CD4-positive, alpha-beta T cell (primary cell): ENCODE measurements at regions not wholly inside any gene's neighbourhood (a gene's known extent, or its start where the extent isn't known, plus 50 kb on each side); places are given as distances from the start of the nearest gene placed in this dataset.

Source experiments
- ATAC-seq: fragments of 200-7000 bp; cut with Tn5 transposase; one replicate; pipeline ENCODE4 v1.10.0; 2022; ENCODE audit warnings: mild to moderate bottlenecking; ENCODE audit not compliant: poor library complexity
- CTCF ChIA-PET: fragments of 350-600 bp; sonication (Branson Sonifier 250); formaldehyde crosslinking; loops from one replicate; lab custom pipeline; 2021; ENCODE audit warnings: antibody characterized with exemption, inconsistent platforms; lab: Charles Lee
- POLR2A ChIA-PET: fragments of 350-600 bp; sonication (Branson Sonifier 250); formaldehyde crosslinking; loops from one replicate; lab custom pipeline; 2021; ENCODE audit warnings: antibody characterized with exemption, inconsistent platforms; lab: Charles Lee
- DNase-seq, 14 experiments: peaks; one replicate each; pipeline ENCODE4 v3.0.0-alpha.2; 2013 to 2020; ENCODE audit warnings: mixed read lengths in 2 of 14
- H3K27ac ChIP-seq, 2 donors: one replicate each; pipeline versions ENCODE4 v1.5.1 to v1.7.0; 2013; ENCODE audit warnings: low read length in 2 of 2, low read depth in 1 of 2, mild to moderate bottlenecking in 1 of 2
- H3K27me3 ChIP-seq, 2 experiments: 1 replicate in 1 of 2; 2 replicates in 1 of 2; pipeline versions ENCODE4 v1.6.1 to v1.7.0; 2013; ENCODE audit warnings: low read length in 2 of 2, control low read depth in 1 of 2, mild to moderate bottlenecking in 1 of 2, moderate library complexity in 1 of 2; ENCODE audit not compliant: insufficient read depth in 2 of 2, control insufficient read depth in 1 of 2
- H3K36me3 ChIP-seq: one replicate; pipeline ENCODE4 v1.6.1; 2013; ENCODE audit warnings: low read length, control low read depth; ENCODE audit not compliant: insufficient read depth
- H3K4me1 ChIP-seq: one replicate; pipeline ENCODE4 v1.6.1; 2013; ENCODE audit warnings: low read length, control low read depth; ENCODE audit not compliant: insufficient read depth
- H3K4me3 ChIP-seq: one replicate; pipeline ENCODE4 v1.5.1; 2013; ENCODE audit warnings: mild to moderate bottlenecking, low read length, moderate library complexity
- H3K9me3 ChIP-seq, 2 experiments: 1 replicate in 1 of 2; 2 replicates in 1 of 2; pipeline versions ENCODE4 v1.6.1 to v1.7.0; 2013; ENCODE audit warnings: low read length in 2 of 2, mild to moderate bottlenecking in 2 of 2, control low read depth in 1 of 2, moderate library complexity in 1 of 2; ENCODE audit not compliant: control insufficient read depth in 1 of 2, insufficient read depth in 1 of 2
- H3K27ac Mint-ChIP-seq: one replicate; pipeline ENCODE4 v1.8.0; 2020; ENCODE audit warnings: mixed read lengths
- H3K27me3 Mint-ChIP-seq: one replicate; pipeline ENCODE4 v1.8.0; 2021; ENCODE audit warnings: mixed read lengths
- H3K36me3 Mint-ChIP-seq: one replicate; pipeline ENCODE4 v1.8.0; 2021; ENCODE audit warnings: low read depth, mixed read lengths
- H3K4me1 Mint-ChIP-seq: one replicate; pipeline ENCODE4 v1.8.0; 2021; ENCODE audit warnings: low read depth, mixed read lengths
- H3K4me3 Mint-ChIP-seq: one replicate; pipeline ENCODE4 v1.8.0; 2020; ENCODE audit warnings: mild to moderate bottlenecking, mixed read lengths
- H3K9me3 Mint-ChIP-seq: one replicate; pipeline ENCODE4 v1.8.0; 2020; ENCODE audit warnings: mixed read lengths
- intact Hi-C, 2 experiments: fragments of 100-400 bp; cut with DNase I in 1 of 2; cut with micrococcal nuclease in 1 of 2; formaldehyde crosslinking; loops; one replicate each; pipeline versions ENCODE4 v1.15.1 to v1.9.0; 2023 to 2025; cut with DNase I, micrococcal nuclease
- TF ChIP-seq, protein P1 (sequence below): fragments of 200-600 bp; IDR thresholded peaks from one replicate; pipeline ENCODE4 v1.8.0; 2022; ENCODE audit warnings: antibody characterized with exemption, mild to moderate bottlenecking

GRCh38 chr10:33758299-33758698 lies 423.8 kb upstream of the NRP1 start:
- ChIA-PET POLR2A (no interaction called here), CTCF (no interaction called here)
- no peaks in the 10 kb centered on the region for H3K27me3 ChIP-seq
- no peak overlapping the region for H3K27ac ChIP-seq
- no peak overlapping the region for H3K4me3 ChIP-seq
- no peak overlapping the region for H3K4me3 Mint-ChIP-seq
- H3K4me1 Mint-ChIP-seq = no peaks in the 10 kb centered on the region
- no peaks in the 10 kb centered on the region for H3K36me3 Mint-ChIP-seq
- H3K9me3 ChIP-seq = no peaks in the 10 kb centered on the region
- TF ChIP-seq, protein P1, sequence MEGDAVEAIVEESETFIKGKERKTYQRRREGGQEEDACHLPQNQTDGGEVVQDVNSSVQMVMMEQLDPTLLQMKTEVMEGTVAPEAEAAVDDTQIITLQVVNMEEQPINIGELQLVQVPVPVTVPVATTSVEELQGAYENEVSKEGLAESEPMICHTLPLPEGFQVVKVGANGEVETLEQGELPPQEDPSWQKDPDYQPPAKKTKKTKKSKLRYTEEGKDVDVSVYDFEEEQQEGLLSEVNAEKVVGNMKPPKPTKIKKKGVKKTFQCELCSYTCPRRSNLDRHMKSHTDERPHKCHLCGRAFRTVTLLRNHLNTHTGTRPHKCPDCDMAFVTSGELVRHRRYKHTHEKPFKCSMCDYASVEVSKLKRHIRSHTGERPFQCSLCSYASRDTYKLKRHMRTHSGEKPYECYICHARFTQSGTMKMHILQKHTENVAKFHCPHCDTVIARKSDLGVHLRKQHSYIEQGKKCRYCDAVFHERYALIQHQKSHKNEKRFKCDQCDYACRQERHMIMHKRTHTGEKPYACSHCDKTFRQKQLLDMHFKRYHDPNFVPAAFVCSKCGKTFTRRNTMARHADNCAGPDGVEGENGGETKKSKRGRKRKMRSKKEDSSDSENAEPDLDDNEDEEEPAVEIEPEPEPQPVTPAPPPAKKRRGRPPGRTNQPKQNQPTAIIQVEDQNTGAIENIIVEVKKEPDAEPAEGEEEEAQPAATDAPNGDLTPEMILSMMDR = no peak
- DNase-seq (no peak), ATAC-seq (no peak)
- H3K36me3 ChIP-seq = no peaks in the 10 kb centered on the region
- intact Hi-C loops = no loop called here
- no peaks in the 10 kb centered on the region for H3K27me3 Mint-ChIP-seq
- no peaks in the 10 kb centered on the region for H3K4me1 ChIP-seq
- H3K9me3 Mint-ChIP-seq = peaks cover 2% of the 10 kb centered on the region
- H3K27ac Mint-ChIP-seq = no peak overlapping the region

- TF ChIP-seq, protein P1 = no peak
- H3K9me3 ChIP-seq = no peaks in the 10 kb centered on the region
- ATAC-seq (no peak), DNase-seq (no peak)
- peaks cover 5% of the 10 kb centered on the region for H3K27me3 Mint-ChIP-seq
- no peak overlapping the region for H3K4me3 ChIP-seq
- ChIA-PET CTCF (no interaction called here), POLR2A (no interaction called here)
- intact Hi-C loops = no loop called here
- no peaks in the 10 kb centered on the region for H3K4me1 Mint-ChIP-seq
- H3K36me3 ChIP-seq = no peaks in the 10 kb centered on the region
- no peaks in the 10 kb centered on the region for H3K36me3 Mint-ChIP-seq
- H3K27ac Mint-ChIP-seq = no peak overlapping the region
- H3K27ac ChIP-seq = no peak overlapping the region
- H3K4me1 ChIP-seq = no peaks in the 10 kb centered on the region
- H3K4me3 Mint-ChIP-seq = no peak overlapping the region
- no peaks in the 10 kb centered on the region for H3K9me3 Mint-ChIP-seq
- no peaks in the 10 kb centered on the region for H3K27me3 ChIP-seq
Measured at GRCh38 chr10:33754052-33754451, 419.6 kb upstream of the NRP1 start.

- Histone ChIP-seq H3K27me3 (no peaks in the 10 kb centered on the region), H3K4me1 (no peaks in the 10 kb centered on the region), H3K36me3 (no peaks in the 10 kb centered on the region), H3K27ac (no peak overlapping the region), H3K9me3 (no peaks in the 10 kb centered on the region), H3K4me3 (no peak overlapping the region)
- H3K27ac Mint-ChIP-seq = no peak overlapping the region
- ChIA-PET POLR2A (no interaction called here), CTCF (no interaction called here)
- H3K4me3 Mint-ChIP-seq = no peak overlapping the region
- H3K27me3 Mint-ChIP-seq = peaks cover 5% of the 10 kb centered on the region
- no peaks in the 10 kb centered on the region for H3K4me1 Mint-ChIP-seq
- TF ChIP-seq, protein P1 = no peak
- intact Hi-C loops = no loop called here
- H3K9me3 Mint-ChIP-seq = no peaks in the 10 kb centered on the region
- H3K36me3 Mint-ChIP-seq = no peaks in the 10 kb centered on the region
- ATAC-seq (no peak), DNase-seq (no peak)
Measured at GRCh38 chr10:33753389-33753788, 418.9 kb upstream of the NRP1 start.
